WI38 (cell line): ENCODE measurements at regions not wholly inside any gene's neighbourhood (a gene's known extent, or its start where the extent isn't known, plus 50 kb on each side); places are given as distances from the start of the nearest gene placed in this dataset.

Experiments used
- H3K4me3 ChIP-seq: 2 replicates; pipeline ENCODE4 v1.5.1; 2011; ENCODE audit warnings: low read depth, mild to moderate bottlenecking, control low read depth, low read length
- CTCF ChIP-seq: IDR thresholded peaks from 2 replicates; pipeline ENCODE4 v1.5.1; 2012; ENCODE audit warnings: low read depth, mild to moderate bottlenecking, control low read depth, low read length

- no peak for TF ChIP-seq CTCF
- H3K4me3 ChIP-seq, result no peak overlapping the region
Observed at GRCh38 chr2:71803398-71803797, 344.3 kb downstream of the CYP26B1 start.

GRCh38 chr2:71802556-71802955 is 345.1 kb downstream of the CYP26B1 start:
- no peak for TF ChIP-seq CTCF
- no peak overlapping the region for H3K4me3 ChIP-seq

- TF ChIP-seq CTCF, result peak; percentile 66
- H3K4me3 ChIP-seq, result no peak overlapping the region
Observed at GRCh38 chr2:71801969-71802368, 345.7 kb downstream of the CYP26B1 start.

- TF ChIP-seq CTCF, result no peak
- no peak overlapping the region for H3K4me3 ChIP-seq
Observed at GRCh38 chr2:71801556-71801955, 346.1 kb downstream of the CYP26B1 start.

- TF ChIP-seq CTCF, result no peak
- no peak overlapping the region for H3K4me3 ChIP-seq
Observed at GRCh38 chr2:71800851-71801250, 346.8 kb downstream of the CYP26B1 start.

- no peak overlapping the region for H3K4me3 ChIP-seq
- no peak for TF ChIP-seq CTCF
Observed at GRCh38 chr2:71800106-71800809, 346.9 kb downstream of the DYSF start.

- no peak for TF ChIP-seq CTCF
- H3K4me3 ChIP-seq, result no peak overlapping the region
Observed at GRCh38 chr2:71799013-71799575, 345.7 kb downstream of the DYSF start.
